OCI-LY1 (cell line): ENCODE measurements at regions not wholly inside any gene's neighbourhood (a gene's known extent, or its start where the extent isn't known, plus 50 kb on each side); places are given as distances from the start of the nearest gene placed in this dataset.
"Not testable (repeated sequence)": the region's sequence is repeated elsewhere in the genome, so short reads cannot be mapped to it uniquely, and the experiment has no call there.

Experiments used
- H2AFZ ChIP-seq: fragments of 200-600 bp; sonication (generic), shearing (Covaris generic); 2 replicates; pipeline ENCODE4 v1.6.0; 2014; ENCODE audit warnings: antibody characterized with exemption, mild to moderate bottlenecking, low read length
- H3F3A ChIP-seq: fragments of 200-600 bp; sonication (generic), shearing (Covaris generic); 2 replicates; pipeline ENCODE4 v1.6.0; 2014; ENCODE audit warnings: mild to moderate bottlenecking, antibody characterized with exemption, low read length, moderate library complexity; ENCODE audit not compliant: insufficient read depth
- H3K27ac ChIP-seq: fragments of 200-600 bp; sonication (generic); 2 replicates; pipeline ENCODE4 v1.5.1; 2014; ENCODE audit warnings: low read length, mixed run types, mild to moderate bottlenecking, low read depth; ENCODE audit not compliant: poor library complexity, severe bottlenecking
- H3K27me3 ChIP-seq: fragments of 200-600 bp; sonication (generic); 2 replicates; pipeline ENCODE4 v1.6.0; 2014; ENCODE audit warnings: antibody characterized with exemption, mild to moderate bottlenecking, low read length, moderate library complexity; ENCODE audit not compliant: insufficient read depth
- H3K36me3 ChIP-seq: fragments of 200-600 bp; sonication (generic); 2 replicates; pipeline ENCODE4 v1.6.1; 2014; ENCODE audit warnings: mild to moderate bottlenecking, antibody characterized with exemption, low read length, moderate library complexity, mixed read lengths; ENCODE audit not compliant: insufficient read depth
- H3K4me1 ChIP-seq: fragments of 200-600 bp; sonication (generic); 2 replicates; pipeline ENCODE4 v1.5.1; 2014; ENCODE audit warnings: mild to moderate bottlenecking, low read length, moderate library complexity; ENCODE audit not compliant: insufficient read depth, severe bottlenecking
- H3K4me2 ChIP-seq: fragments of 200-600 bp; sonication (generic), shearing (Covaris generic); 2 replicates; pipeline ENCODE4 v1.6.1; 2014; ENCODE audit warnings: low read length
- H3K4me3 ChIP-seq: fragments of 200-600 bp; sonication (generic); 2 replicates; pipeline ENCODE4 v1.5.1; 2014; ENCODE audit warnings: low read length, low read depth, mild to moderate bottlenecking, mixed read lengths; ENCODE audit not compliant: poor library complexity, severe bottlenecking
- H3K79me2 ChIP-seq: fragments of 200-600 bp; shearing (Covaris generic); 2 replicates; pipeline ENCODE4 v1.6.1; 2016; ENCODE audit warnings: mixed run types, low read length, mixed read lengths; ENCODE audit not compliant: insufficient read depth
- H3K9ac ChIP-seq: fragments of 200-600 bp; sonication (generic), shearing (Covaris generic); 2 replicates; pipeline ENCODE4 v1.6.1; 2014; ENCODE audit warnings: mild to moderate bottlenecking, low read length, mixed read lengths
- H3K9me2 ChIP-seq: fragments of 200-600 bp; sonication (generic), shearing (Covaris generic); 2 replicates; pipeline ENCODE4 v1.6.1; 2014; ENCODE audit warnings: low read depth, mild to moderate bottlenecking, low read length, mixed read lengths
- H3K9me3 ChIP-seq: fragments of 200-600 bp; shearing (Covaris generic); 2 replicates; pipeline ENCODE4 v1.6.1; 2014; ENCODE audit warnings: low read length, mixed read lengths
- H4K20me1 ChIP-seq: fragments of 200-600 bp; sonication (generic), shearing (Covaris generic); 2 replicates; pipeline ENCODE4 v1.6.0; 2016; ENCODE audit warnings: mild to moderate bottlenecking, low read length; ENCODE audit not compliant: insufficient read depth

DNA sequence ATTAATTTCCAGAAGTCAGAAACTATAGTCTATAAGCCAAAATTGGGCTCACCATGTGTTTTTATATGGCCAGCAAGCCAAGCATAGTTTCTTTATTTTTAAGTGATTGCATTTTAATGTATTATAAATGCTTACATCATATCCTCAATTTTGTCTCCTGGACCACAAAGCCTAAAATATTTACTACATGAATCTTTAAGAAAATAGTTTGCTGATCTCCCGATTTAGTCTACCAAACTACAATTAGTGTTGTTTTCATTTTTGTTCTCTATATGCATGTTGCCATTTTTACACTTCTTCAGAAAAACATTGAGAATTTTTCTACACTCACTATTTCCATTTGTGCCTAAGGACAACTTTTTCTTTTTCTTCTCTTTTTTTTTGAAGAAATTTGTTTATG, 954.5 kb upstream of the ADAMTS5 start:
- H2AFZ ChIP-seq, H4K20me1 ChIP-seq, H3K9ac ChIP-seq, H3K9me3 ChIP-seq, H3K27me3 ChIP-seq, H3F3A ChIP-seq, H3K4me1 ChIP-seq, H3K27ac ChIP-seq, H3K4me3 ChIP-seq, H3K4me2 ChIP-seq, H3K79me2 ChIP-seq, H3K36me3 ChIP-seq, H3K9me2 ChIP-seq: not testable (repeated sequence)

DNA sequence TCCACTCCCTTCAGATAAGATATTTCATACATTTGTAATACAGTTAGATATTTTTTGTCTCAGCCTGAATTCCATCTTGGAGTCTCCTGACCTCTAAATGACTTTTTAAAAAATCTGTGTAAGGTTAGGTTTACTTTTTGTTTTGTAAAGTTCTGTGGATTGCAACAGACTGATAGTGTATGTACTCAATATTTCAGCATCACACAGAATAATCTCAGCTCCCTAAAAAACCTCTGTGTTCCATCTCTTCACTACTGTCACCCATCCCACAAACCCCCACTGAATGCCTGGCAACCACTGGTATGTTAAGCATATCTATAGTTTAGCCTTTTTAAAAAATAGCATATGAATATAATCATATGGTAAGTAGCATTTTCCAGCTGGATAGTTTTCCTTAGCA, 951.1 kb upstream of the ADAMTS5 start:
- not testable (repeated sequence) for H3K9me3 ChIP-seq, H3K27me3 ChIP-seq, H3K36me3 ChIP-seq, H4K20me1 ChIP-seq, H3K9ac ChIP-seq, H3K79me2 ChIP-seq, H3F3A ChIP-seq, H3K4me2 ChIP-seq, H3K4me3 ChIP-seq, H2AFZ ChIP-seq, H3K9me2 ChIP-seq, H3K27ac ChIP-seq, H3K4me1 ChIP-seq

DNA sequence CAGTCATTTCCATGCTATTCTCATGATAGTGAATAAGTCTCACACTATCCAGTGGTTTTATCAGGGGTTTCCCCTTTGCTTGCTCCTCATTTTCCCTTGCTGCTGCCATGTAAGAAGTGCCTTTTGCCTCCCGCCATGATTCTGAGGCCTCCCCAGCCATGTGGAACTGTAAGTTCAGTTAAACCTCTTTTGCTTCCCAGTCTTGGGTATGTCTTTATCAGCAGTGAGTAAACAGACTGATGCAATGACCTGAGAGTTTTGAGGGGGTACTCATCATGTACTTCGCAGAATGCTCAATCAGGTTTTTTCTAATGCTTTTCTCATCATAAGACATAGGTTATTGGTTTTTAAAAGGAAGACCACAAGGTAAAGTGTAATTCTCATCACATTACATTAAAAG, 949.4 kb upstream of the ADAMTS5 start:
- H3K9ac ChIP-seq, H4K20me1 ChIP-seq, H3F3A ChIP-seq, H3K4me1 ChIP-seq, H3K36me3 ChIP-seq, H3K4me3 ChIP-seq, H3K79me2 ChIP-seq, H2AFZ ChIP-seq, H3K9me3 ChIP-seq, H3K27ac ChIP-seq, H3K4me2 ChIP-seq, H3K27me3 ChIP-seq, H3K9me2 ChIP-seq: not testable (repeated sequence)

DNA sequence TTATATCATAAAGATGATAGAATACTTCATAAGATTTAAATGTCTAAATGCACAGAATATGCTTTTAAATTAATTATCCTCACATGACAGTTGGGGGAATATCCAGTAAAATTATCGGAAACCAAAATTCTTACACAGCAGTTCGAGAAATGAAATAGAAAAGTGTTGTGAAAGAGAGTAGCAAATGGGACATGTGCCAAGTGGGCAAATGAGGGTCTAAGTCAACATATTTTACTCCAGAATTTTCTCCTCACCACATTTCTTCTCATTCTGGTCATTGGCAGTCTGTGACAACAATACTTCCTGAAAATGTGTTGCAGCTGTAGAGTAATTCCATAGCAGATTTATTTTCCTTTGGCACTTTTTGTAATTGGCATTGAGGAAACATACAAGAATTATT, 945.2 kb upstream of the ADAMTS5 start:
- not testable (repeated sequence) for H2AFZ ChIP-seq, H3K9me2 ChIP-seq, H3K4me2 ChIP-seq, H3K9me3 ChIP-seq, H3K9ac ChIP-seq, H3K27me3 ChIP-seq, H3K27ac ChIP-seq, H3F3A ChIP-seq, H4K20me1 ChIP-seq, H3K4me3 ChIP-seq, H3K36me3 ChIP-seq, H3K79me2 ChIP-seq, H3K4me1 ChIP-seq

DNA sequence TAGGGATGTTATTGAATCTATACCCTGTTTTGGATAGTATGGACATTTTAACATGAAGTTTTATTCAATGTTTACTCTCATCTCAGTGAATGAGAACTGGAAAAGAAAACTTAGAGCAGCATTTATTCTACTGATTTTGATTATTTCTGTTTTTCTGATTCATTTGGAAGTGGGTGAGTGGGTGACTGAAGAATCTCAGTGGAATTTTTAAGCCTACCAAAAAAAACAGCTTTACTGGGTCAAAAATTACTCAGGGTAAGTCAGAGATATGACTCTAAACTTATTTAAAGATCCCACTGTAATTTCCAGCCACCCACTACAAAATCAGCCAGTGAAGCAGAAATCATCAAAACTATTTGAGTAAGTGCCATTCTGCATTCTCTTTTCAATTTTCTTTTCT, 942.6 kb upstream of the ADAMTS5 start:
- H3K4me2 ChIP-seq, H3K4me3 ChIP-seq, H3K79me2 ChIP-seq, H3F3A ChIP-seq, H4K20me1 ChIP-seq, H3K9me2 ChIP-seq, H3K9ac ChIP-seq, H2AFZ ChIP-seq, H3K27me3 ChIP-seq, H3K27ac ChIP-seq, H3K4me1 ChIP-seq, H3K9me3 ChIP-seq, H3K36me3 ChIP-seq: not testable (repeated sequence)

DNA sequence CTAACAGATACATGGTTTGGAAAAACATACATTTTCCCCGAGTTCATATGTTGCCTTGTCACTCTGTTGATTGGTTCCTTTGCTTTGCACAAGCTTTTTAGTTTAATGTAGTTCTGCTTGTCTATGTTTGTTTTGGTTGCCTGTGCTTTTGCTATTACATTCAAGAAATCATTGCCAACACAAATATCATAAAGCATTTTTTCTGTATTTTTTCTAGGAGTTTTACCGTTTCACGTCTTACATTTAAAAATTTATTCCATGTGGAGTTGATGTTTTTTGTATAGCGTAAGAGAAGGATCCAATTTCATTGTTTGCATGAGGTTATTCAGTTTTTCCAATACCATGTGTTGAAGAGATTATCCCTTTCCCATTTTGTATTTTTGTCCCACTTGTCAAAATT, 941.9 kb upstream of the ADAMTS5 start:
- not testable (repeated sequence) for H3K79me2 ChIP-seq, H3K9me2 ChIP-seq, H3K9ac ChIP-seq, H4K20me1 ChIP-seq, H3K9me3 ChIP-seq, H3F3A ChIP-seq, H3K4me2 ChIP-seq, H2AFZ ChIP-seq, H3K4me3 ChIP-seq, H3K4me1 ChIP-seq, H3K27ac ChIP-seq, H3K36me3 ChIP-seq, H3K27me3 ChIP-seq

DNA sequence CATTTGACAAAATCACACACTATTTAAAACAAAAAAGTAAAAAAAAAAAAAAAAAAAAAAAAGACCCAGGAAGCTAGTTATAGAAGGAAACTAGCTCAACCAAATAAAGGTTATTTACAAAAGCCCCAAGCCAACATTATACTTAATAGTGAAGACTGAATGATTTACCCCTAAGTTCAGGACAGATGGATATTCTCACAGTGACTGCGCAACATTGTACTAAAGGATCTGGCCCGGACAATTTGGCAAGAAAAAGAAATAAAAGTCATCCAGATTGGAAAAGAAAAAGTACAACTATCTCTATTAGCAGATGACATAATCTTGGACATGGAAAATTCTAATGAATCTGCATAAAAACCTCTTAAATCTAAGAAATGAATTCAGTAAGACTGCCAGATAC, 936.0 kb upstream of the ADAMTS5 start:
- H3K9me3 ChIP-seq, H3K9ac ChIP-seq, H3K9me2 ChIP-seq, H3K27ac ChIP-seq, H3K4me2 ChIP-seq, H2AFZ ChIP-seq, H3K27me3 ChIP-seq, H4K20me1 ChIP-seq, H3K4me3 ChIP-seq, H3K36me3 ChIP-seq, H3K4me1 ChIP-seq, H3K79me2 ChIP-seq, H3F3A ChIP-seq: not testable (repeated sequence)

DNA sequence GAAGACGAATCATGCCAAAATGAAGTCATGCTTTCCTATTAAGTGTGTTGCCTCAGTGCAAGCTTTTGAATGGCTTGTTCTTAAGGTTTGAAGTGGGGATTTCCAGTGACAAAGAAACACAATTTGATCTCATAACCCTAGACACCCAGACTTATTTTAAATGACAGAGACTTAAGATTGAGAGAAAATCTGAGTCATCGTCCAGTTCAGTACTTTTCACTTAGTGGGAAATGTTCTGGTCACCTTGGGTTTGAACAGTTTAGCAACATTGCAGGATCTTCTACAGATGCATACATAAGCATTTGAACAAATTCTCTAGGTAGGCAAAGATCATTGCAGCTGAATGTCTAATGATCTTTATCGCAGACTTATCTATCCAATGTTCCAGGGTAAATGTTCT, 926.7 kb upstream of the ADAMTS5 start:
- H2AFZ ChIP-seq, H3K36me3 ChIP-seq, H3K9me2 ChIP-seq, H4K20me1 ChIP-seq, H3K27me3 ChIP-seq, H3K4me2 ChIP-seq, H3F3A ChIP-seq, H3K9me3 ChIP-seq, H3K9ac ChIP-seq, H3K4me1 ChIP-seq, H3K27ac ChIP-seq, H3K79me2 ChIP-seq, H3K4me3 ChIP-seq: not testable (repeated sequence)
